ENCODE measurements at regions not wholly inside any gene's neighbourhood (a gene's known extent, or its start where the extent isn't known, plus 50 kb on each side); places are given as distances from the start of the nearest gene placed in this dataset.

- peak; percentile 91 for DNase-seq
These were observed 234.2 kb downstream of the ASXL3 start for GRCh38 chr18:33812186-33812585.

- DNase-seq: peak; percentile 66
These were observed 227.6 kb downstream of the ASXL3 start for GRCh38 chr18:33805592-33805991.

- peak; percentile 96 for DNase-seq
These were observed 226.2 kb downstream of the ASXL3 start for GRCh38 chr18:33804258-33804657.

GRCh38 chr18:33803636-33804035, 225.6 kb downstream of the ASXL3 start:
- no peak for DNase-seq

GRCh38 chr18:33802955-33803354, 224.9 kb downstream of the ASXL3 start:
- peak; percentile 100 for DNase-seq

All from NCI-H69 (cell line).